NCI-H1092 (cell line): ENCODE measurements at regions not wholly inside any gene's neighbourhood (a gene's known extent, or its start where the extent isn't known, plus 50 kb on each side); places are given as distances from the start of the nearest gene placed in this dataset.
"Not testable (repeated sequence)": the region's sequence is repeated elsewhere in the genome, so short reads cannot be mapped to it uniquely, and the experiment has no call there.

Source experiments
- DNase-seq: peaks from one replicate; lab custom pipeline; 2025; lab: John Stamatoyannopoulos, UW

GRCh38 chr14:101616202-101616601, 54.9 kb downstream of the DIO3 start:
- DNase-seq: no peak

DNA sequence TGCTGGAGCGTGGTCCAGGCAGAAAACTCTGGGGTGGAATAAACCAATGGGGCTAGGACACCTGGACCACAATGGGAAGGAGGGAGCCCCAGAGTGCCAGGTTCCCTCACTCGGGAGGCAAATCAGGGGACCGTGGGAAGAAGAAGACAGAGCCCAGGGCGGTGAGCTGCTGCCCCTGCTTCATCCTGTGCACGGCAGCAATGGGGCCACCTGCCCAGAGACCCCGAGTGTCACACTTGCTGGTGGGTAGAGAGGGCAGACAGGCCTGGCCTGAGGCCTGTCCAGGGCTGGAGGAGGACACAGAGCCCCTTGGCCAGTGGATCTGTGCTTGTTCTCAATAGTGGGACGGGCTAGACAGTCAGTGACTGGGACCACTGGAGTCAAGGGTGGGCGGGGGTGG, 58.2 kb downstream of the DIO3 start:
- no peak for DNase-seq

- DNase-seq: no peak
Observed at GRCh38 chr14:101620031-101620788, 58.9 kb downstream of the DIO3 start.

DNA sequence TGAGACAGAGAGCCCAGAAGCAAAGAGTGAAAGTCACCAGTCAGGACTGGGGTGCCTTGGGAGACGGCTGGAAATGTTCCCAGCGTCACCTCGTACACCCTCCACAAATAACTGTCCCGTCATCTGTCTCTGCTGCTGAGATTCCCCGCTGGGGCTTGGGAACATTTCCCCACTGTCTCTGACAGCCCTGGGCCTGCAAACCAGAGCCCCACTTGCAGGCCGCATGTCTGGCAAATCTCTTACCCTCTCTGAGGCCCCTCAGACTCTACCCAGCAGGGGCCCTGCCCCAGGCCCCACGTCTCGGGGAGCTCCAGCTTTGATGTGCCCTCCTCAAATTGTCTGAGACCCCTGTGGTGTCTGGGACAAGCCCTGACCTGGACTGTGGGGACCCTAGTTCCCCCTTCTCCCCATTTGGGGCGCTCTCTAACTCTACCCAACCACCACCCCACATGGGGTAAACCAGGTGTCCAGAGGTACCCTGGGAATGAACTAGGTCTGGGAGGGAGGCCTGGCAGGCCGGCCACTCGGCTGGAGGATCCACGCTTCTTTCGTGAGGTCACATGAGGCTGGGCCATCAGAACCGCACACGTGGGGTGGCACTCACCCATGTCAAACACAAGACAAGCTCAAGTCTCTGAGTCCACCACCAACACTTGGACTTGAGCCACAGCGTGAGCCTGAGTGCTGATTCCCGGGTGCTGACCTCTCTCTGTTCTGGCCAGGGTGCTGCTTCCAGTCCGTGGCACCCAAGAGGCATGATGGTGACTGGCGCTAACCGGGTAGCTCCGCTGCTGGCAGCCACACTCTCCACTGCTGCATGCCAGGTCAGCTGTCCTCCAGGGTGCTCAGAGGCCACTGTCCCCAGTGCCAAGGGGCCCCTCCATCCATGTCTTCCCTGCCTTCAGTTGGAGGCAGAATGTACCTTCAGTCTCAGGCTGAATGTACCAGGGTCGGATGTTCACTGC, 59.8 kb downstream of the DIO3 start:
- no peak for DNase-seq

- no peak for DNase-seq
Observed at GRCh38 chr14:101622251-101623076, 61.2 kb downstream of the DIO3 start.

DNA sequence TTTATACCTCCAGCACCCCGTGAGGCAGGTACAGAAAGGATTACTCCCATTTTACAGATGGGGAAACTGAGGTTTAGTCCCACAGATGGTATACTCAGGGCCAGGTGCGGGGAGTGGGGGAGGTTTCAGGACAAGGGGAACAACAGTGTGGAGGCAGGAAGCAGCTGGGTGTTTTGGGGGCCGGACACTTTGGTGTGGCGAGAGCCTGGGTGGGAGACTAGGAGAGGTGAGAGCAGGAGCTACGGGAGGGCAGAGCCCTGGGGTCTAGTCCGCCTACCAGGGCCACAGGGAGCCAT, 61.7 kb downstream of the DIO3 start:
- no peak for DNase-seq

DNA sequence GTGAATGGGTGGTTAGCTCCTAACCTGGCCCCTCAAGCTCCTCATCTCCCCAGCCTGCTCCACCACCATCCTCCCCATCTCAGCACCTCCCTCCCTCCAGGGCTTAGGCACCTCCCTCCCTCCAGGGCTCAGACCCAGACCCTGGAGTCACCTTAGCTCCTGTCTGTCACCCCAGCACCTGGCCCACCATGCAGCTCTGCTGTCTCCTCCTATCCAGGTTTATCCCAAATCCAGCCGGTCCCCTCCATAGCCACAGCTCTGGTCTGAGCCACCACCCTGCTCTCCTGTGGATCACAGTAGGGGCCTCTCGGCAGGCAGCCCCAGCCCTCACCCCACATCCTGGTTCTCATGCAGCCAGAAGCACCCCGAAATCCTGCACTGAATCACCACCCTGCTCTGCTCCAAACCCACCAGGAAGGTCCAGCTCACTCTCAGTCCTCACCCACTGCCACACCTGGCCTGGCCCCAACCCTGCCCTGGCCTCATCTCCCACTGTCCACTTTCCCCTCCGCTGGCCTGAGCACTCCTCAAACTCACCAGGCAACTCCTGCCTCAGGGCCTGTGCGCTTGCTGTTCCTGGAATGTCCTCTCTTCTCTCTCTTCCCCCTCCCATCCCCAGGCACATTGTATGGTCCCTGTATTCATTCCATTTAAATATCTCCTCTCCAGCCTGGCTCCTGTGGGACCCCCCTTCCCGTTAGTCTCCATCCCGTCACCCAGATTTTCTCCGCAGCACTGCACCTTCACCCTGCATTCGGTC, 62.6 kb downstream of the DIO3 start:
- no peak for DNase-seq

DNA sequence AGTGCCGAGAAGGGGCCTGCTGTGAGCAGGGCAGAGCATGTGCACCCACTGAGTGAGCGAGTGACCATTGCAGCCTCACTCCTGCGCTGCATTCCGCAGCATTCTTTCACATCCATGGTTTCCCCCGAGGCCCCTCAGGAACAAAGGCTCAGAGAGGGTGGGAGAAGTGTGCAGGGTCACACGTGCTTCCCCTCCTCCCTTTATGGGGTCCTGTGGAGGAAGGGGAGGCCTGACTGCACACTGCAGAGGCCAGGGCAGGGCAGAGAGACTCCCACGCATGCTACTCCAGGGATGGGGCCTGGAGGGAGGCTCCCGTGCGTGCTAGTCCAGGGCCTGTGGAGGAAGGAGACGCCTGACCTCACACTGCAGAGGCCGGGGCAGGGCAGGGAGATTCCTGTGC, 63.2 kb downstream of the DIO3 start:
- no peak for DNase-seq

DNA sequence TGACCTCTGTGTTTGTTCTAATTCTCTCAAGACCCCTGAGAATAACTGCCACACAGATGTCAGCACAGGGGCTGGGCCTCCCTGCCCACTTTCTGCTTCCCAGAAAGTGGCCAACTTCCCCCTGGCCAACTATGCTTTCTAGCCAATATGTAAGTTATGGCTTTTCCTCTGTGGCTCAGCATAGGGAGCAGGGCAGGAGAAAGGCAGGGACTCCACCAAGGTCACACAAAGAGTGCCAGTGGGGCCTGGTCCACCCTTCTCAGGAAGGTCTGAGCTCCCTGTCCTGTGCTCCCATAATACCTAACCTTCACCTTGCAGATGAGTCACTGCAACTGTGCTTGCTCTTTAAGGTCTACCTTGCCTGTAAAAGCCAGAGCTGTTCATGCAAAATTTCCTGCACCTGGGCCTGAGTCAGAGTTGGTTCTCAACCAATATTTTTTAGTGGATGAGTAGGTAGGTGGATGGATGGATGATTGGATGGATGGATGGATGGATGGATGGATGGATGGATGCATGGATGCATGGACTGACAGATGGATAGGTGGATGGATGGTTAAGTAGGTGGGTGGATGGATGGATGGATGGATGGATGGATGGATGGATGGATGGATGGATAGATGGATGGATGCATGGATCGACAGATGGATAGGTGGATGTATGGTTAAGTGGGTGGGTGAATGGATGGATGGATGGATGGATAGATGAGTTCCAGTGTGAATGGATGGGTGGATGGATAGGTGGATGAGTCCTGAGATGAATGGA, 64.2 kb downstream of the DIO3 start:
- no peak for DNase-seq

GRCh38 chr14:101626331-101626730, 65.0 kb downstream of the DIO3 start:
- DNase-seq: no peak

- no peak for DNase-seq
Observed at GRCh38 chr14:101627915-101628262, 66.6 kb downstream of the DIO3 start.

- DNase-seq: peak; percentile 67
Observed at GRCh38 chr14:101628471-101628966, 67.2 kb downstream of the DIO3 start.

DNA sequence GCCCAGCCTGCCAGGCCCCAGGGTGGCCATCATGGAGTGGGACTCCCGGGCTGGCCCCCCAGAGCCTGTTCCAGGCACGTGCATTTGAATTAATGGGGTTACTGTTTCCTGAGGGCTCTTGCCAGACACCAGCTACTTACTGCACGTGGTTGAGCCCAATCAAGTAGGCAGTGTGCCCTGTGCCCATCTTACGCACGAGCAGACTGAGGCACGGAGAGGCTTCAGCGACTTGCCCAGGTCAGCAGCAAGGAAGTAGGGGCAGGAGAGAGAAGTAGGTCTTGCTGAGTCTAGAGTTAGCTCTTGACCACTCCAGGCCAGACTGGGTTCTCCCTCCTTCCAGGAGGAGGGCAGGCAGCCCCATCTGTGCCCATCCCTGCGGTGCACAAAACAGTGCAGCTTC, 67.7 kb downstream of the DIO3 start:
- DNase-seq: no peak

DNA sequence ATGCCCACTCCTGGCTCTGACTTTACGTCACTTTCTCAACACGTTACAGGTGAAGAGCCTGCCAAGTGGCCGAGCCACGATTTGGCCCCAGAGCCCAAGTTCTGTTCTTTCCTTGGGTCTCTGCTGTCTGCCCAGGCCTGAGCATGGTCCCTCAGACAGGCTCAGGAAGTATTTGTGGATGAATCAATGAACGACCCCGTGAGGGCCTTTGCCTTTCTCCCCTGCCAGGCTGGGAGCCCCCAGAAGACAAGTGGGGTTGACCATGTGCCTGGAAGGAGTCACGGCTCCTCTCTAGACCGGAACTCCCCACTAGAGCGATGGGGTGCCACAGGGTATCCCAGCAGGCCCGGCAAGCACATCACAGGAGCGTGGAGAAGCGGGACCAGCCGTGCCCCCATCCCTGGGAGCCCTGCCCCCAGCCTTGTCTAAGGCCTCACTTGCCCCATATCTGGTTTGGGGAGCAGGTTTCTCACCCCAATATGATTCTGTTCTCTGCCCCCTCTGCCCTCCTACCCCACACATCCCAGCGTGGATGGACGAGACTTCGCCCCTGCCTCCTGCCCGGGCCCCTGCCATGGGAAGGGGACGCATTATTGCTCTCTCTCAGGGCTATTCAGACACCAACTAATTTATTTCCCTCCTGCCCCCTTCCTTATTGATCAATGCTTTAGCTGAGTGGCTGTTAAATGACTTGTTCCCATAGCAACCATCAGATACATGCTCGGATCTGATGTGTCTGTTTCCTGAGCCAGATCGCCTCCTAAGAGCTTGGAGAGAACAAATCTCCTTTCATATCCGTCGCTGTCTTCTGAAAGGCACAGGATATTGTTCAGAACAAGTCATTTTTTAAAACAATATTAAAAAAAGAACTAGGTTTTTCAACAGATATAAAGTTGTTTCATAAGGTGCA, 69.0 kb downstream of the DIO3 start:
- no peak for DNase-seq

DNA sequence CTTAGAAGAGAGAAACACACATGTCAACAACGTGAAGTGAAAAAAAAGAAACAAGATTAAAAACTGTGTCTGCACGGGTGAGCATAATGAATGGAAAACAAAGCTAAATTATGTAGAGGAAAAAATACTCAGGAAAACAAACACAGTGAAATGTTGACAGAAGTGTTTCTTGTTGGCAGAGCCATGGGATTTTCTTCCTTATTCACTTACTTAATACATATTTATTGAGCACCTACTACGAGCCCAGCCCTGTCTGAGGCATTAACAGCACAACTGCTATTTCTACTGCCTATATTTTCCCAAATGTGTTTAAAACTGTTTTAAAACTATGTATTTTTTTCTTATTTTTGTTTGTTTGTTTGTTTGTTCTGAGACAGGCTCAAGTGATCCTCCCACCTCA, 69.9 kb downstream of the DIO3 start:
- DNase-seq: no peak

DNA sequence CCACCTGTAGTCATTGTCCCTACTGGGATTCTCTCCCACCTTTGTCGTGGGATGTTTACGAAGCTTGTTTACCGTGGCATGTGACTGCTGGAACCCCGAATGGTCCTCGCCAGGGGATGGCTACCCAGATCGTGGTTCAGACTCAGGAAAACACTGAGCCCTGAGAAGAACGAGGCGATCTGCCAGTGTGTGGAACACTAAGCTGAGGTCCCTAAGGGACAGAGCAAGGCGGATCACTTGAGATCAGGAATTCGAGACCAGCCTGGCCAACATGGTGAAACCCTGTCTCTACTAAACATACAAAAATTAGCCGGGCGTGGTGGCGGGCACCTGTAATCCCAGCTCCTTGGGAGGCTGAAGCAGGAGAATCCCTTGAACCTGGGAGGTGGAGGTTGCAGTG, 70.7 kb downstream of the DIO3 start:
- not testable (repeated sequence) for DNase-seq

DNA sequence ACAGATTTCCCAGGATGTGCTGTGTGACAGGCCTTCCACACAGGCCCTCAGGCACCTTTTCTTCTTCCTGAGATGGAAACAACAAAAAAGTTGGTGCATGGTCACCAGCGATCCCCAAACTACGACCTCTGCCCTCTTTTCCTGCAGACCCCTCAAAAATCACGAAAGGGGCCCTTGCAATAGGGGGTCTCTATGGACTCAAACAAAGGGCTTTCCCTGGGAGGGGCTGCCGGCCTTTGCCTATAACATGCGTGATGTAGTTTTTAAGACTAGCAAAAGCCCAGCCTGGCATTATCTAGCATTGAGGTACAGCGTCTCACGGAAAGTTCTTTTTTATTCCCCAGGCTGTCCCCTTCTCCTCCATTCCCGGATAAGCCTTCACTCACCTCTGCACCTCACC, 71.2 kb downstream of the DIO3 start:
- no peak for DNase-seq

DNA sequence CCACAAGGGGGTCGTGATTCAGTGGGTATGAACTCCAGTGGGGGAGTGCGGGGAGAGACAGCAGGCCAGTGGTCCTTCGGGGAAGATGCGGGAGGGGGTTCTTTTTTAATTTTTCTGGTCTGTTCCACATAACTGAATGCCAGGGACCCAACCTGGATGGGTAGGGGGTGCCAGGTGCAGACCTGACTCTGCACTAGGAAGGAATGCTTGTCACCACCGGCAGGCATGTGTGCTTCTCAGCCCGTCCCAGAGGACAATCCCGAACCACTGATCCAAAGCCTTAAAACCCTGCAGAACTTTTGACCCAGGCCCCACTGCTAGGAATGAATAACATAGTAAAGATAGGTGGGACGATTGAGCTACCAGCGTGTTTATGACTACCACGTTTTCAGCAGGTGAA, 72.0 kb downstream of the DIO3 start:
- no peak for DNase-seq

DNA sequence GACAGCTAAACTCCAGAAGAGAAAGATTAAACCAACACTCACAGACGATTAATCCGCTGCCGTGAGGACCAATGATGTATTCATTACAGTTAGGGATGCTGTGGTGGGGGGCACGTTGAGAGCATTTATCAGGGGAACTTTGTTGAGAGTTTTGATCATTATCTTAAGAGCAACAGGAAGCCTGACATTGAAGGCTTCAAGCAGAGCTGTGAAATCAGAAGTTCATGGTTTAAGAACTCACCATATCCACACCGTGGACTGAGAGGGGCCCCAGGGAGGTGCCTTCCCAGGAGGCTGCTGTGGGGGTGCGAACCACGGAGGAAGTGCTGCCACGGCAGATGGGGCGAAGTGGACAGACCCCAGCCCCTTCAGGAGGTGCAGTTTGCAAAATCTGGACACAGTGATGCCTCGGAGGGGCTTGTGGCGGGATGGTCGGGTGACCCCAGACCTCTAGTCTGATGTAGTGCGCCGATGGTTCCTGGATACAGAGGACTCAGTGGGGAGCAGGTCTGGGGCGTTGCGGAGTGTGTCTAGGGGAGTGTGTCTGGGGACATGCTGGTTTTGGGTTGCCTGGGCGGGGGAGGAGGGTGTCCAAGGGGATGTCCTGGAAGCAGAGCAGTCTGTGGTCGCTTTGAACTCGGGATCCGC, 73.0 kb downstream of the DIO3 start:
- no peak for DNase-seq
